GM12878 (cell line): ENCODE measurements at regions not wholly inside any gene's neighbourhood (a gene's known extent, or its start where the extent isn't known, plus 50 kb on each side); places are given as distances from the start of the nearest gene placed in this dataset.

Source experiments
- ATAC-seq: fragments of 200-7000 bp; cut with Tn5 transposase; 3 replicates; pipeline ENCODE4 v1.9.1; 2020; ENCODE audit warnings: mild to moderate bottlenecking, moderate library complexity
- BruUV-seq: library from RNA; stranded (reverse); fragments of 400-500 nt; replicated peaks from 2 replicates; lab custom pipeline; 2021; lab: Mats Ljungman, UMichigan
- CTCF ChIA-PET: fragments of 300-600 bp; sonication (Branson Sonifier 250); formaldehyde crosslinking; extraction: SDS; loops from one replicate; lab custom pipeline; 2021; ENCODE audit warnings: inconsistent platforms; lab: Yijun Ruan, JAX
- POLR2A ChIA-PET: fragments of 350-600 bp; formaldehyde crosslinking; extraction: SDS; loops from one replicate; lab custom pipeline; 2021; ENCODE audit warnings: inconsistent platforms; lab: Charles Lee
- RAD21 ChIA-PET: fragments of 300-600 bp; sonication (Branson Sonifier 250); formaldehyde crosslinking; loops from one replicate; lab custom pipeline; 2023; ENCODE audit warnings: antibody characterized with exemption; ENCODE audit not compliant: unreplicated experiment; lab: Charles Lee
- SMC1A ChIA-PET: fragments of 300-600 bp; sonication (Branson Sonifier 250); formaldehyde crosslinking; loops from one replicate; lab custom pipeline; 2023; ENCODE audit not compliant: unreplicated experiment, uncharacterized antibody; lab: Charles Lee
- DNase-seq: peaks from one replicate; pipeline ENCODE4 v3.0.0-alpha.2; 2011; ENCODE audit warnings: low read depth, low spot score
- FAIRE-seq: peaks from 3 replicates; lab custom pipeline; 2011; peaks lifted over from hg19 to GRCh38; lab: Jason Lieb, UNC
- H2AFZ ChIP-seq: 2 replicates; pipeline ENCODE4 v1.6.0; 2011; ENCODE audit warnings: low read depth, low read length, control low read depth; ENCODE audit not compliant: control insufficient read depth
- H3K27ac ChIP-seq: 2 replicates; pipeline ENCODE4 v1.5.1; 2011; ENCODE audit warnings: control low read depth; ENCODE audit not compliant: control insufficient read depth, insufficient read depth
- H3K27me3 ChIP-seq, 2 experiments: replicated peaks in 1 of 2; 2 replicates each; pipeline versions ENCODE4 v1.6.0 to v1.6.1; 2011; ENCODE audit warnings: low read length in 1 of 2; ENCODE audit not compliant: control insufficient read depth in 2 of 2, insufficient read depth in 2 of 2
- H3K36me3 ChIP-seq, 2 experiments: 2 replicates each; pipeline ENCODE4 v1.5.1; 2011; ENCODE audit warnings: low read length in 1 of 2; ENCODE audit not compliant: control insufficient read depth in 2 of 2, insufficient read depth in 2 of 2
- H3K4me1 ChIP-seq: 2 replicates; pipeline ENCODE4 v1.6.1; 2011; ENCODE audit warnings: mild to moderate bottlenecking, low read length, moderate library complexity, mixed read lengths; ENCODE audit not compliant: control insufficient read depth, insufficient read depth
- H3K4me2 ChIP-seq: 2 replicates; pipeline ENCODE4 v1.6.0; 2011; ENCODE audit warnings: control low read depth; ENCODE audit not compliant: control insufficient read depth, insufficient read depth
- H3K4me3 ChIP-seq: fragments of 200-600 bp; sonication (generic); 2 replicates; pipeline ENCODE4 v1.5.1; 2016
- H3K79me2 ChIP-seq: 2 replicates; pipeline ENCODE4 v1.6.0; 2011; ENCODE audit warnings: low read length; ENCODE audit not compliant: control insufficient read depth, insufficient read depth
- H3K9ac ChIP-seq: 2 replicates; pipeline ENCODE4 v1.8.0; 2011; ENCODE audit warnings: low read length, control low read depth, mixed read lengths; ENCODE audit not compliant: control insufficient read depth, insufficient read depth
- H3K9me3 ChIP-seq: replicated peaks from 3 replicates; pipeline ENCODE4 v1.5.1; 2011; ENCODE audit warnings: mild to moderate bottlenecking, low read length; ENCODE audit not compliant: control insufficient read depth, insufficient read depth
- H4K20me1 ChIP-seq: 2 replicates; pipeline ENCODE4 v1.6.0; 2011; ENCODE audit not compliant: control insufficient read depth, insufficient read depth
- BRCA1 ChIP-seq: IDR thresholded peaks from 2 replicates; pipeline ENCODE4 v1.6.1; 2011; ENCODE audit warnings: low read depth, low read length, improper control_type of control experiment
- CHD2 ChIP-seq: IDR thresholded peaks from 2 replicates; pipeline ENCODE4 v1.6.1; 2011; ENCODE audit warnings: low read depth, low read length, improper control_type of control experiment, borderline replicate concordance
- JUNB ChIP-seq: IDR thresholded peaks from 2 replicates; pipeline ENCODE4 v1.6.1; 2016; ENCODE audit warnings: antibody characterized with exemption, mild to moderate bottlenecking
- NFYB ChIP-seq: IDR thresholded peaks from 2 replicates; pipeline ENCODE4 v1.6.1; 2011; ENCODE audit warnings: low read depth, mild to moderate bottlenecking, low read length, improper control_type of control experiment, moderate library complexity; ENCODE audit not compliant: insufficient read depth
- POLR2A ChIP-seq: IDR thresholded peaks from 2 replicates; pipeline ENCODE4 v1.6.1; 2011; ENCODE audit warnings: low read depth, mild to moderate bottlenecking, low read length
- RB1 ChIP-seq: fragments of 450-650 bp; formaldehyde crosslinking; IDR thresholded peaks from 2 replicates; pipeline ENCODE4 v1.6.1; 2017; ENCODE audit warnings: mild to moderate bottlenecking, borderline replicate concordance
- SPI1 ChIP-seq: IDR thresholded peaks from 2 replicates; pipeline ENCODE4 v1.6.1; 2011; ENCODE audit warnings: low read depth, mild to moderate bottlenecking, low read length, moderate library complexity, borderline replicate concordance; ENCODE audit not compliant: insufficient read depth
- TARDBP ChIP-seq: IDR thresholded peaks from 2 replicates; pipeline ENCODE4 v1.6.1; 2016; ENCODE audit warnings: borderline replicate concordance
- USF1 ChIP-seq: IDR thresholded peaks from 2 replicates; pipeline ENCODE4 v1.6.1; 2011; ENCODE audit warnings: borderline replicate concordance, low read depth, mild to moderate bottlenecking, moderate library complexity, mixed read lengths, low read length; ENCODE audit not compliant: insufficient read depth; ENCODE audit errors: extremely low read length
- WGBS: methylation state at CpG from one replicate; pipeline ENCODE4 v1.1.6; 2016; ENCODE audit warnings: low lambda C conversion rate; ENCODE audit not compliant: insufficient replicate concordance, insufficient coverage; ENCODE audit errors: missing lambda C conversion rate; 5-methylcytosine and 5-hydroxymethylcytosine counted together
- in situ Hi-C: fragments of 300-500 bp; cut with MboI; formaldehyde crosslinking; loops from 9 replicates; pipeline ENCODE4 v1.14.3; 2018; ENCODE audit warnings: mixed read lengths
- intact Hi-C: fragments of 100-400 bp; cut with micrococcal nuclease; formaldehyde crosslinking; loops from one replicate; pipeline ENCODE4 v1.14.2; 2022; ENCODE audit not compliant: unreplicated experiment
- TF ChIP-seq, protein P1 (sequence below): IDR thresholded peaks from 2 replicates; pipeline ENCODE4 v1.6.1; 2012; ENCODE audit warnings: low read depth, low read length, improper control_type of control experiment
- TF ChIP-seq, protein P2 (sequence below): IDR thresholded peaks from 2 replicates; pipeline ENCODE4 v1.6.1; 2012; ENCODE audit warnings: low read depth, low read length, improper control_type of control experiment
- TF ChIP-seq, protein P3 (sequence below): fragments of 450-650 bp; IDR thresholded peaks from 2 replicates; pipeline ENCODE4 v1.6.1; 2016; ENCODE audit warnings: mild to moderate bottlenecking, moderate library complexity, borderline replicate concordance

DNA sequence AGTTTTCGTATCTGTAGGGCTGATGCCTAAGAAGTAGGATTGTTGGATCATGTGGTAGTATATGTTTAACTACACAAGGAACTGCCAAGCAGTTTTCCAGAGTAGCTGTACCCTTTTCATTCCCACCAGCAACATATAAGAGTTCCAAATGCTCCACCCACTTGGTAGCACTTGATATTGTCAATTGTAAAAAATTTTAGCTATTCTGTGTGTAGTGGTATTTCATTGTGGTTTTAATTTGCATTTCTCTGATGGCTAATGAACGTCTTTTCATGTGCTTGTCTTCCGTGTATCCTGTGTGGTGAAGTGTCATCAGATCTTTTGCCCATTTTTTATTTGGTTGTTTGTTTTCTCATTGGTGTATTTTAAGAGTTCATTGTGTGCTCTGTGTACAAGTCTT is 69.7 kb downstream of the TANC2 start:
- TF ChIP-seq, protein P1, sequence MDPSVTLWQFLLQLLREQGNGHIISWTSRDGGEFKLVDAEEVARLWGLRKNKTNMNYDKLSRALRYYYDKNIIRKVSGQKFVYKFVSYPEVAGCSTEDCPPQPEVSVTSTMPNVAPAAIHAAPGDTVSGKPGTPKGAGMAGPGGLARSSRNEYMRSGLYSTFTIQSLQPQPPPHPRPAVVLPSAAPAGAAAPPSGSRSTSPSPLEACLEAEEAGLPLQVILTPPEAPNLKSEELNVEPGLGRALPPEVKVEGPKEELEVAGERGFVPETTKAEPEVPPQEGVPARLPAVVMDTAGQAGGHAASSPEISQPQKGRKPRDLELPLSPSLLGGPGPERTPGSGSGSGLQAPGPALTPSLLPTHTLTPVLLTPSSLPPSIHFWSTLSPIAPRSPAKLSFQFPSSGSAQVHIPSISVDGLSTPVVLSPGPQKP = no peak
- TF ChIP-seq, protein P2, sequence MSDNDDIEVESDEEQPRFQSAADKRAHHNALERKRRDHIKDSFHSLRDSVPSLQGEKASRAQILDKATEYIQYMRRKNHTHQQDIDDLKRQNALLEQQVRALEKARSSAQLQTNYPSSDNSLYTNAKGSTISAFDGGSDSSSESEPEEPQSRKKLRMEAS = no peak
- TF ChIP-seq USF1 (no peak), TARDBP (no peak), JUNB (no peak), CHD2 (no peak), NFYB (no peak), POLR2A (no peak), SPI1 (no peak), BRCA1 (no peak), RB1 (no peak)
- TF ChIP-seq, protein P3, sequence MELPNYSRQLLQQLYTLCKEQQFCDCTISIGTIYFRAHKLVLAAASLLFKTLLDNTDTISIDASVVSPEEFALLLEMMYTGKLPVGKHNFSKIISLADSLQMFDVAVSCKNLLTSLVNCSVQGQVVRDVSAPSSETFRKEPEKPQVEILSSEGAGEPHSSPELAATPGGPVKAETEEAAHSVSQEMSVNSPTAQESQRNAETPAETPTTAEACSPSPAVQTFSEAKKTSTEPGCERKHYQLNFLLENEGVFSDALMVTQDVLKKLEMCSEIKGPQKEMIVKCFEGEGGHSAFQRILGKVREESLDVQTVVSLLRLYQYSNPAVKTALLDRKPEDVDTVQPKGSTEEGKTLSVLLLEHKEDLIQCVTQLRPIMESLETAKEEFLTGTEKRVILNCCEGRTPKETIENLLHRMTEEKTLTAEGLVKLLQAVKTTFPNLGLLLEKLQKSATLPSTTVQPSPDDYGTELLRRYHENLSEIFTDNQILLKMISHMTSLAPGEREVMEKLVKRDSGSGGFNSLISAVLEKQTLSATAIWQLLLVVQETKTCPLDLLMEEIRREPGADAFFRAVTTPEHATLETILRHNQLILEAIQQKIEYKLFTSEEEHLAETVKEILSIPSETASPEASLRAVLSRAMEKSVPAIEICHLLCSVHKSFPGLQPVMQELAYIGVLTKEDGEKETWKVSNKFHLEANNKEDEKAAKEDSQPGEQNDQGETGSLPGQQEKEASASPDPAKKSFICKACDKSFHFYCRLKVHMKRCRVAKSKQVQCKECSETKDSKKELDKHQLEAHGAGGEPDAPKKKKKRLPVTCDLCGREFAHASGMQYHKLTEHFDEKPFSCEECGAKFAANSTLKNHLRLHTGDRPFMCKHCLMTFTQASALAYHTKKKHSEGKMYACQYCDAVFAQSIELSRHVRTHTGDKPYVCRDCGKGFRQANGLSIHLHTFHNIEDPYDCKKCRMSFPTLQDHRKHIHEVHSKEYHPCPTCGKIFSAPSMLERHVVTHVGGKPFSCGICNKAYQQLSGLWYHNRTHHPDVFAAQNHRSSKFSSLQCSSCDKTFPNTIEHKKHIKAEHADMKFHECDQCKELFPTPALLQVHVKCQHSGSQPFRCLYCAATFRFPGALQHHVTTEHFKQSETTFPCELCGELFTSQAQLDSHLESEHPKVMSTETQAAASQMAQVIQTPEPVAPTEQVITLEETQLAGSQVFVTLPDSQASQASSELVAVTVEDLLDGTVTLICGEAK = no peak
- Histone ChIP-seq H4K20me1 (no peaks in the 10 kb centered on the region), H3K4me2 (no peak overlapping the region), H3K36me3 (no peaks in the 10 kb centered on the region), H3K4me1 (no peaks in the 10 kb centered on the region), H3K9ac (no peak overlapping the region), H3K27me3 (no peaks in the 10 kb centered on the region), H3K4me3 (no peak overlapping the region), H3K79me2 (no peaks in the 10 kb centered on the region), H3K27ac (no peak overlapping the region), H2AFZ (no peak overlapping the region), H3K9me3 (no peaks in the 10 kb centered on the region)
- 2% methylated on average over 3 of the region's 3 CpGs for WGBS
- no peak for FAIRE-seq
- ChIA-PET POLR2A (no interaction called here), RAD21 (interaction anchor here (0.5 kb wide), 1 partner anchor 106 kb away, joined by 5 read pairs; no protein-coding TSS in a partner anchor), SMC1A (no interaction called here), CTCF (no interaction called here)
- BruUV-seq = no TSS peak
- in situ Hi-C loops = no loop called here
- intact Hi-C loops = no loop called here
- no peak for DNase-seq
- no peak for ATAC-seq
